HEK293 (cell line): ENCODE measurements at regions not wholly inside any gene's neighbourhood (a gene's known extent, or its start where the extent isn't known, plus 50 kb on each side); places are given as distances from the start of the nearest gene placed in this dataset.

Experiments used
- CTCF ChIP-seq: fragments of 450-650 bp; formaldehyde crosslinking; IDR thresholded peaks from 2 replicates; pipeline ENCODE4 v1.5.1; 2016; ENCODE audit warnings: missing biosample characterization, missing genetic modification characterization
- PBX3 ChIP-seq: sonication (generic); formaldehyde crosslinking; IDR thresholded peaks from 2 replicates; pipeline ENCODE4 v1.8.1; 2022; ENCODE audit warnings: mild to moderate bottlenecking, moderate library complexity, missing genetic modification reagents
- REST ChIP-seq: fragments of 450-650 bp; formaldehyde crosslinking; IDR thresholded peaks from 2 replicates; pipeline ENCODE4 v1.5.1; 2016; ENCODE audit warnings: missing biosample characterization, missing genetic modification characterization
- SALL2 ChIP-seq: fragments of 450-650 bp; formaldehyde crosslinking; IDR thresholded peaks from 2 replicates; pipeline ENCODE4 v1.5.0; 2017; ENCODE audit warnings: missing biosample characterization, mild to moderate bottlenecking, missing genetic modification characterization, borderline replicate concordance
- YY1 ChIP-seq: fragments of 450-650 bp; formaldehyde crosslinking; IDR thresholded peaks from 2 replicates; pipeline ENCODE4 v1.5.1; 2018; ENCODE audit warnings: missing biosample characterization, missing genetic modification characterization
- ZBTB48 ChIP-seq: fragments of 450-650 bp; formaldehyde crosslinking; IDR thresholded peaks from 2 replicates; pipeline ENCODE4 v1.5.1; 2016; ENCODE audit warnings: missing biosample characterization, missing genetic modification characterization
- ZNF157 ChIP-seq: fragments of 450-650 bp; formaldehyde crosslinking; IDR thresholded peaks from 2 replicates; pipeline ENCODE4 v1.5.1; 2016; ENCODE audit warnings: missing biosample characterization, missing genetic modification characterization
- ZNF19 ChIP-seq: fragments of 450-650 bp; formaldehyde crosslinking; IDR thresholded peaks from 2 replicates; pipeline ENCODE4; 2016; ENCODE audit warnings: missing biosample characterization, missing genetic modification characterization, low read depth
- ZNF23 ChIP-seq: fragments of 450-650 bp; formaldehyde crosslinking; IDR thresholded peaks from 2 replicates; pipeline ENCODE4 v1.5.1; 2016; ENCODE audit warnings: missing biosample characterization, missing genetic modification characterization, borderline replicate concordance
- ZNF449 ChIP-seq: fragments of 450-650 bp; formaldehyde crosslinking; IDR thresholded peaks from 2 replicates; pipeline ENCODE4 v1.5.1; 2017; ENCODE audit warnings: missing biosample characterization, mild to moderate bottlenecking, missing genetic modification characterization, moderate library complexity
- ZNF560 ChIP-seq: fragments of 450-650 bp; formaldehyde crosslinking; IDR thresholded peaks from 2 replicates; pipeline ENCODE4 v1.5.1; 2017; ENCODE audit warnings: missing biosample characterization, missing genetic modification characterization, borderline replicate concordance
- ZNF704 ChIP-seq: fragments of 450-650 bp; formaldehyde crosslinking; IDR thresholded peaks from 2 replicates; pipeline ENCODE4 v1.5.1; 2016; ENCODE audit warnings: missing biosample characterization, missing genetic modification characterization

- TF ChIP-seq ZNF560 (tag by site-specific recombination) (no peak), CTCF (no peak), PBX3 (CRISPR knock-in tag) (no peak), ZNF19 (no peak), REST (no peak), ZNF157 (tag by site-specific recombination) (no peak), SALL2 (no peak), YY1 (tag by site-specific recombination) (no peak), ZBTB48 (tag by site-specific recombination) (no peak), ZNF704 (tag by site-specific recombination) (no peak), ZNF23 (tag by site-specific recombination) (no peak), ZNF449 (tag by site-specific recombination) (no peak)
Observed at GRCh38 chr3:107034142-107034541, 343.1 kb upstream of the CCDC54 start.
